Body of pancreas (tissue), 4 donors: ENCODE measurements at regions not wholly inside any gene's neighbourhood (a gene's known extent, or its start where the extent isn't known, plus 50 kb on each side); places are given as distances from the start of the nearest gene placed in this dataset.

ENCODE experiments used
- ATAC-seq: fragments of 150-250 bp; one replicate; pipeline ENCODE4 v1.9.1; 2016
- DNase-seq, 4 donors: peaks; one replicate each; pipeline ENCODE4 v3.0.0-alpha.2; 2019
- H3K27ac ChIP-seq, 4 donors: fragments of 200-600 bp; sonication (generic); 1 replicate in 3 of 4; 2 replicates in 1 of 4; pipeline versions ENCODE4 v1.5.1 to v1.6.1; 2016 to 2019; ENCODE audit warnings: mild to moderate bottlenecking in 1 of 4, mixed read lengths in 1 of 4, moderate library complexity in 1 of 4
- H3K27me3 ChIP-seq, 2 donors: fragments of 200-600 bp; sonication (generic); one replicate each; pipeline ENCODE4 v1.6.0; 2016; ENCODE audit warnings: mild to moderate bottlenecking in 1 of 2
- H3K36me3 ChIP-seq, 2 donors: fragments of 200-600 bp; sonication (generic); replicated peaks in 1 of 2; 2 replicates each; pipeline ENCODE4 v1.5.1; 2016; ENCODE audit warnings: low read depth in 2 of 2; ENCODE audit not compliant: insufficient read depth in 1 of 2
- H3K4me1 ChIP-seq: fragments of 200-600 bp; sonication (generic); one replicate; pipeline ENCODE4 v1.6.0; 2016
- H3K4me3 ChIP-seq, 2 donors: fragments of 200-600 bp; sonication (generic); 1 replicate in 1 of 2; 2 replicates in 1 of 2; pipeline ENCODE4 v1.5.1; 2016 to 2019
- H3K9me3 ChIP-seq, 3 donors: fragments of 200-600 bp; sonication (generic); 1 replicate in 2 of 3; 2 replicates in 1 of 3; pipeline ENCODE4 v1.5.1; 2016
- POLR2A ChIP-seq, 3 donors: fragments of 450-650 bp; IDR thresholded peaks; one replicate each; pipeline ENCODE4 v1.6.1; 2016; ENCODE audit warnings: antibody characterized with exemption in 3 of 3, mild to moderate bottlenecking in 2 of 3
- WGBS, 2 donors: methylation state at CpG; one replicate each; pipeline ENCODE4 v1.1.5; 2017; 5-methylcytosine and 5-hydroxymethylcytosine counted together
- intact Hi-C: fragments of 100-400 bp; cut with DNase I; formaldehyde crosslinking; loops from one replicate; pipeline ENCODE4 v1.15.1; 2023
- TF ChIP-seq, protein P1 (sequence below), 7 experiments: fragments of 450-650 bp in 4 of 7; fragments of 200-600 bp in 3 of 7; sonication (generic) in 3 of 7; IDR thresholded peaks; one replicate each; pipeline ENCODE4 v1.5.1; 2016 to 2019; ENCODE audit warnings: antibody characterized with exemption in 7 of 7

- 66 to 69% methylated on average over 6 of the region's 6 CpGs for WGBS, 2 donors
Measured at GRCh38 chr14:22482782-22483553, 106.1 kb downstream of the DAD1 start.

DNA sequence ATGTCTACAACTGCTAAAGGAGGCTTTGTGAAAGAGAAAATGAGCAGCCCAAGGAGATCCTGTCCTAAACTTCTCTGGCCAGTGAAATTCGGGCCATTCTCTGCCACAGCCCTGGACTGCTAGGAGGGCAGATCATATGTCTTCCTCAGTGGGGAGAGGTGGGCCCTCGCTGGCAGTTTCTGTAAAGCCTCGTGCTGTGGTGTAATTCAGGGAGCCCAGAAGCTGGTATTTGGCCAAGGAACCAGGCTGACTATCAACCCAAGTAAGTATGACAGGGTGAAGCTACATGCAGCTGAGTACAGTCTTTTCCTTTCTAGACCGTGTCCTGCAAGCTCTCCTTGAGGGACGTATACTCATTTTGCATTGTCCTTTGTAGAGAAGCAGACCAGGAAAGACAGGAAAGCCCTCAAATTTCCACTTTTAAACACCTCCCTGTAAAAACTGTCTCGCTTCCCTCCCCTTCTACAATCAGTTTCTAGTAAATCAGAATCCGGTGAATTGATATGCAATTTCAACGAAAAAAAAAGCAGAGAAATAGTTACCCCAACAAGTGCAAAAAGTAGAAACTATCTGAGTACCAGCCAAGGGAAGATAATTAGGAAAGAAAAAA, 106.8 kb downstream of the DAD1 start:
- Histone ChIP-seq H3K27ac (no peak overlapping the region), H3K4me3 (no peak overlapping the region), H3K36me3 (no peaks in the 10 kb centered on the region), H3K27me3 (no peaks in the 10 kb centered on the region), H3K4me1 (no peaks in the 10 kb centered on the region), H3K9me3 (no peaks in the 10 kb centered on the region)
- no peak for DNase-seq
- intact Hi-C loops = no loop called here
- 60% methylated on average over 8 of the region's 8 CpGs for WGBS, 2 donors
- TF ChIP-seq, protein P1, sequence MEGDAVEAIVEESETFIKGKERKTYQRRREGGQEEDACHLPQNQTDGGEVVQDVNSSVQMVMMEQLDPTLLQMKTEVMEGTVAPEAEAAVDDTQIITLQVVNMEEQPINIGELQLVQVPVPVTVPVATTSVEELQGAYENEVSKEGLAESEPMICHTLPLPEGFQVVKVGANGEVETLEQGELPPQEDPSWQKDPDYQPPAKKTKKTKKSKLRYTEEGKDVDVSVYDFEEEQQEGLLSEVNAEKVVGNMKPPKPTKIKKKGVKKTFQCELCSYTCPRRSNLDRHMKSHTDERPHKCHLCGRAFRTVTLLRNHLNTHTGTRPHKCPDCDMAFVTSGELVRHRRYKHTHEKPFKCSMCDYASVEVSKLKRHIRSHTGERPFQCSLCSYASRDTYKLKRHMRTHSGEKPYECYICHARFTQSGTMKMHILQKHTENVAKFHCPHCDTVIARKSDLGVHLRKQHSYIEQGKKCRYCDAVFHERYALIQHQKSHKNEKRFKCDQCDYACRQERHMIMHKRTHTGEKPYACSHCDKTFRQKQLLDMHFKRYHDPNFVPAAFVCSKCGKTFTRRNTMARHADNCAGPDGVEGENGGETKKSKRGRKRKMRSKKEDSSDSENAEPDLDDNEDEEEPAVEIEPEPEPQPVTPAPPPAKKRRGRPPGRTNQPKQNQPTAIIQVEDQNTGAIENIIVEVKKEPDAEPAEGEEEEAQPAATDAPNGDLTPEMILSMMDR (IDR thresholded peaks at IDR 0.05) = no peak
- TF ChIP-seq POLR2A (IDR thresholded peaks at IDR 0.05) = no peak
- ATAC-seq = no peak

More at GRCh38 chr14:22482782-22483553, 106.1 kb downstream of the DAD1 start:
- TF ChIP-seq, protein P1 (IDR thresholded peaks at IDR 0.05) = no peak
- TF ChIP-seq POLR2A (IDR thresholded peaks at IDR 0.05) = no peak
- no peak overlapping the region for H3K27ac ChIP-seq
- no peaks in the 10 kb centered on the region for H3K4me1 ChIP-seq
- H3K36me3 ChIP-seq = no peaks in the 10 kb centered on the region
- H3K4me3 ChIP-seq = no peak overlapping the region
- ATAC-seq (no peak), DNase-seq (no peak)
- H3K9me3 ChIP-seq = no peaks in the 10 kb centered on the region
- intact Hi-C loops = no loop called here
- no peaks in the 10 kb centered on the region for H3K27me3 ChIP-seq

DNA sequence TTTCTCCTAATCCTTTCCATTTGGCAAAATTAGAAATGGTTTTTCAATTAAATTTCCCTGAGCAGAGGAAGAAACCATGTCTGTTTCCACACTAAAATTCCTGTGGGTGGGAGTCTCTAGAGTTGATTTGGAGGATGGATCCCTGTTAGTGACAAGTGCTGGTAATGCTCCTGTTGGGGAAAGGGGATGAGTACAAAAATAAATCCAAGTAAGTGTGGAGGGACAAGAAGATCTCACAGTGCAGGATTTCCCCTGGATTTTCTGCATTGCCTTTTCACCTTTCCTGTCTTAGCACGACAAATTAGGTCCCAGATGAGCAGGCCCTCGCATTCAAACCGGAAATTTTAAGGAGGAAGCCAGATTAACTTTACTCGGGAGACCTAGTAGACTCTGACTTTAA, 107.5 kb downstream of the DAD1 start:
- Histone ChIP-seq H3K27me3 (no peaks in the 10 kb centered on the region), H3K9me3 (no peaks in the 10 kb centered on the region), H3K4me1 (no peaks in the 10 kb centered on the region), H3K4me3 (no peak overlapping the region), H3K36me3 (no peaks in the 10 kb centered on the region), H3K27ac (no peak overlapping the region)
- ATAC-seq (no peak), DNase-seq (no peak)
- TF ChIP-seq, protein P1 (IDR thresholded peaks at IDR 0.05) = no peak
- TF ChIP-seq POLR2A (IDR thresholded peaks at IDR 0.05) = no peak
- WGBS, 2 donors = 73 to 75% methylated on average over 4 of the region's 4 CpGs
- intact Hi-C loops = no loop called here

DNA sequence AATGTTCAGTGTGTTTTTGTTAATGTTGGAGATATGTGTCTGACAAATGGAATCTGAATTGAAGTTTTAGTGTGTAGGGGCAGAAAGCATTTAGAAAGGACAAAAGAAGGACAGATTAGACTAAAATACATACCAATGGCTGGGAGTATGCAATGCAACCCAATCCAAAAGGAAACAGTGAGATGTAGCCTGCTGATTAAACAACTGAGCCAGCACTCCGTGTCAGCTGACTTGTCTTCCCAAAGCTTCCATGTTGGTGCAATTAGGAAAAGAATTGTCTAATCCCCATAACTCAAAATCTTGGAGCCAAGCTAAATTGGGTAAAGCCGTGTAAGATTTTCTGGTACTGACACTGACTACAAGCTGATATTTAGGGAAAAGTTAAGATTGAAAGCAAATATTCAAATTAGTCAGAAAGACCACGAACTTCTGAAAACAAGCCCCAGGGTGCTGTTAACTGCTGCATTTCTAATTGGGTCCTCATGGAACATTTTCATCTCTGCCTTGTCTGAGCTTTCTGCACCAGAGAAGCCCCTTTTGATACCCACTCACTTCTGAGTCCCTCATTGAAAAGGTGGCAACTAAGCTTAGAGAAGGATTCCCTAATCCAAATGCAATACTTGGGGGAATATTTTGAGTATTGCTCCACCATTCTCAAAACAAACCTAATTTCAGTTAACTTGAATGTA, 109.1 kb downstream of the DAD1 start:
- Histone ChIP-seq H3K4me3 (no peak overlapping the region), H3K9me3 (no peaks in the 10 kb centered on the region), H3K27me3 (no peaks in the 10 kb centered on the region), H3K36me3 (no peaks in the 10 kb centered on the region), H3K4me1 (no peaks in the 10 kb centered on the region), H3K27ac (no peak overlapping the region)
- DNase-seq = no peak
- no peak for ATAC-seq
- 43 to 54% methylated on average over 3 of the region's 3 CpGs for WGBS, 2 donors
- TF ChIP-seq POLR2A (IDR thresholded peaks at IDR 0.05) = no peak
- TF ChIP-seq, protein P1 (IDR thresholded peaks at IDR 0.05) = no peak
- intact Hi-C loops = loop anchor here (10.0 kb wide), 1 partner anchor 155 kb away; no protein-coding TSS in a partner anchor
